CD4-positive, alpha-beta T cell (primary cell): ENCODE measurements at regions not wholly inside any gene's neighbourhood (a gene's known extent, or its start where the extent isn't known, plus 50 kb on each side); places are given as distances from the start of the nearest gene placed in this dataset.

Experiments used
- ATAC-seq: fragments of 200-7000 bp; cut with Tn5 transposase; one replicate; pipeline ENCODE4 v1.10.0; 2022; ENCODE audit warnings: mild to moderate bottlenecking; ENCODE audit not compliant: poor library complexity
- CTCF ChIA-PET: fragments of 350-600 bp; sonication (Branson Sonifier 250); formaldehyde crosslinking; loops from one replicate; lab custom pipeline; 2021; ENCODE audit warnings: antibody characterized with exemption, inconsistent platforms; lab: Charles Lee
- POLR2A ChIA-PET: fragments of 350-600 bp; sonication (Branson Sonifier 250); formaldehyde crosslinking; loops from one replicate; lab custom pipeline; 2021; ENCODE audit warnings: antibody characterized with exemption, inconsistent platforms; lab: Charles Lee
- DNase-seq, 14 experiments: peaks; one replicate each; pipeline ENCODE4 v3.0.0-alpha.2; 2013 to 2020; ENCODE audit warnings: mixed read lengths in 2 of 14
- H3K27ac ChIP-seq, 2 donors: one replicate each; pipeline versions ENCODE4 v1.5.1 to v1.7.0; 2013; ENCODE audit warnings: low read length in 2 of 2, low read depth in 1 of 2, mild to moderate bottlenecking in 1 of 2
- H3K27me3 ChIP-seq, 2 experiments: 1 replicate in 1 of 2; 2 replicates in 1 of 2; pipeline versions ENCODE4 v1.6.1 to v1.7.0; 2013; ENCODE audit warnings: low read length in 2 of 2, control low read depth in 1 of 2, mild to moderate bottlenecking in 1 of 2, moderate library complexity in 1 of 2; ENCODE audit not compliant: insufficient read depth in 2 of 2, control insufficient read depth in 1 of 2
- H3K36me3 ChIP-seq: one replicate; pipeline ENCODE4 v1.6.1; 2013; ENCODE audit warnings: low read length, control low read depth; ENCODE audit not compliant: insufficient read depth
- H3K4me1 ChIP-seq: one replicate; pipeline ENCODE4 v1.6.1; 2013; ENCODE audit warnings: low read length, control low read depth; ENCODE audit not compliant: insufficient read depth
- H3K4me3 ChIP-seq: one replicate; pipeline ENCODE4 v1.5.1; 2013; ENCODE audit warnings: mild to moderate bottlenecking, low read length, moderate library complexity
- H3K9me3 ChIP-seq, 2 experiments: 1 replicate in 1 of 2; 2 replicates in 1 of 2; pipeline versions ENCODE4 v1.6.1 to v1.7.0; 2013; ENCODE audit warnings: low read length in 2 of 2, mild to moderate bottlenecking in 2 of 2, control low read depth in 1 of 2, moderate library complexity in 1 of 2; ENCODE audit not compliant: control insufficient read depth in 1 of 2, insufficient read depth in 1 of 2
- H3K27ac Mint-ChIP-seq: one replicate; pipeline ENCODE4 v1.8.0; 2020; ENCODE audit warnings: mixed read lengths
- H3K27me3 Mint-ChIP-seq: one replicate; pipeline ENCODE4 v1.8.0; 2021; ENCODE audit warnings: mixed read lengths
- H3K36me3 Mint-ChIP-seq: one replicate; pipeline ENCODE4 v1.8.0; 2021; ENCODE audit warnings: low read depth, mixed read lengths
- H3K4me1 Mint-ChIP-seq: one replicate; pipeline ENCODE4 v1.8.0; 2021; ENCODE audit warnings: low read depth, mixed read lengths
- H3K4me3 Mint-ChIP-seq: one replicate; pipeline ENCODE4 v1.8.0; 2020; ENCODE audit warnings: mild to moderate bottlenecking, mixed read lengths
- H3K9me3 Mint-ChIP-seq: one replicate; pipeline ENCODE4 v1.8.0; 2020; ENCODE audit warnings: mixed read lengths
- intact Hi-C, 2 experiments: fragments of 100-400 bp; cut with DNase I in 1 of 2; cut with micrococcal nuclease in 1 of 2; formaldehyde crosslinking; loops; one replicate each; pipeline versions ENCODE4 v1.15.1 to v1.9.0; 2023 to 2025; cut with DNase I, micrococcal nuclease
- TF ChIP-seq, protein P1 (sequence below): fragments of 200-600 bp; IDR thresholded peaks from one replicate; pipeline ENCODE4 v1.8.0; 2022; ENCODE audit warnings: antibody characterized with exemption, mild to moderate bottlenecking

DNA sequence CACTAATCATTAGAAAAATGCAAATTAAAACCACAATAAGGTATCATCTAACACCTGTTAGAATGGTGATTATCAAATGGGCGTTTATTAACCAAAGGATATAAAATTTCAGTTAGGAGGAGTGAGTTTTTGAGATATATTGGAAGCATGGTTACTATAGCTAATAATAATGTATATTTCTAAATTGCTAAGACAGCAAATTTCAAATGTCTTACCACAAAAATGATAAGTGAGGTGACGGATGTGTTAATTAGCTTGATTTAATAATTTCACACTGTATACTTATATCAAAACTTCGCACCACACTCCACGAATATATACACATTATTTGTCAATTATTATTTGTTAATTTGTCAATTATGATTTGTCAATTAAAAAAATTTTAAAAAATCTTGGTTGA is 227.2 kb upstream of the DDX18 start:
- H3K9me3 Mint-ChIP-seq, result peaks cover 8% of the 10 kb centered on the region
- Histone ChIP-seq H3K27ac (no peak overlapping the region), H3K9me3 (peaks cover 0 to 4% of the 10 kb centered on the region in 2 experiments), H3K4me1 (no peaks in the 10 kb centered on the region), H3K4me3 (no peak overlapping the region), H3K27me3 (no peaks in the 10 kb centered on the region), H3K36me3 (no peaks in the 10 kb centered on the region)
- intact Hi-C loops, result no loop called here
- TF ChIP-seq, protein P1, sequence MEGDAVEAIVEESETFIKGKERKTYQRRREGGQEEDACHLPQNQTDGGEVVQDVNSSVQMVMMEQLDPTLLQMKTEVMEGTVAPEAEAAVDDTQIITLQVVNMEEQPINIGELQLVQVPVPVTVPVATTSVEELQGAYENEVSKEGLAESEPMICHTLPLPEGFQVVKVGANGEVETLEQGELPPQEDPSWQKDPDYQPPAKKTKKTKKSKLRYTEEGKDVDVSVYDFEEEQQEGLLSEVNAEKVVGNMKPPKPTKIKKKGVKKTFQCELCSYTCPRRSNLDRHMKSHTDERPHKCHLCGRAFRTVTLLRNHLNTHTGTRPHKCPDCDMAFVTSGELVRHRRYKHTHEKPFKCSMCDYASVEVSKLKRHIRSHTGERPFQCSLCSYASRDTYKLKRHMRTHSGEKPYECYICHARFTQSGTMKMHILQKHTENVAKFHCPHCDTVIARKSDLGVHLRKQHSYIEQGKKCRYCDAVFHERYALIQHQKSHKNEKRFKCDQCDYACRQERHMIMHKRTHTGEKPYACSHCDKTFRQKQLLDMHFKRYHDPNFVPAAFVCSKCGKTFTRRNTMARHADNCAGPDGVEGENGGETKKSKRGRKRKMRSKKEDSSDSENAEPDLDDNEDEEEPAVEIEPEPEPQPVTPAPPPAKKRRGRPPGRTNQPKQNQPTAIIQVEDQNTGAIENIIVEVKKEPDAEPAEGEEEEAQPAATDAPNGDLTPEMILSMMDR, result no peak
- H3K4me3 Mint-ChIP-seq, result no peak overlapping the region
- CTCF ChIA-PET, result no interaction called here
- DNase-seq (no peak), ATAC-seq (no peak)
- POLR2A ChIA-PET, result no interaction called here
- H3K4me1 Mint-ChIP-seq, result no peaks in the 10 kb centered on the region
- H3K36me3 Mint-ChIP-seq, result no peaks in the 10 kb centered on the region
- no peak overlapping the region for H3K27ac Mint-ChIP-seq
- no peaks in the 10 kb centered on the region for H3K27me3 Mint-ChIP-seq

- Mint-ChIP-seq H3K4me3 (no peak overlapping the region), H3K4me1 (no peaks in the 10 kb centered on the region), H3K9me3 (peaks cover 2% of the 10 kb centered on the region), H3K36me3 (no peaks in the 10 kb centered on the region), H3K27ac (no peak overlapping the region), H3K27me3 (no peaks in the 10 kb centered on the region)
- POLR2A ChIA-PET, result no interaction called here
- H3K4me1 ChIP-seq, result no peaks in the 10 kb centered on the region
- CTCF ChIA-PET, result no interaction called here
- ATAC-seq, result no peak
- H3K9me3 ChIP-seq, result no peaks in the 10 kb centered on the region
- no peaks in the 10 kb centered on the region for H3K27me3 ChIP-seq
- no peak for DNase-seq
- TF ChIP-seq, protein P1, result no peak
- no peak overlapping the region for H3K4me3 ChIP-seq
- H3K27ac ChIP-seq, result no peak overlapping the region
- intact Hi-C loops, result no loop called here
- H3K36me3 ChIP-seq, result no peaks in the 10 kb centered on the region
Observed at GRCh38 chr2:117603060-117603459, 211.4 kb upstream of the DDX18 start.

- intact Hi-C loops, result no loop called here
- Histone ChIP-seq H3K27ac (no peak overlapping the region), H3K9me3 (no peaks in the 10 kb centered on the region), H3K4me3 (no peak overlapping the region), H3K4me1 (no peaks in the 10 kb centered on the region), H3K27me3 (no peaks in the 10 kb centered on the region), H3K36me3 (no peaks in the 10 kb centered on the region)
- Mint-ChIP-seq H3K27ac (no peak overlapping the region), H3K4me3 (no peak overlapping the region), H3K36me3 (no peaks in the 10 kb centered on the region), H3K4me1 (no peaks in the 10 kb centered on the region), H3K27me3 (no peaks in the 10 kb centered on the region), H3K9me3 (peaks cover 2% of the 10 kb centered on the region)
- ATAC-seq (no peak), DNase-seq (no peak)
- TF ChIP-seq, protein P1, result no peak
- ChIA-PET POLR2A (no interaction called here), CTCF (no interaction called here)
Observed at GRCh38 chr2:117603567-117603966, 210.9 kb upstream of the DDX18 start.
